ENCODE measurements at regions not wholly inside any gene's neighbourhood (a gene's known extent, or its start where the extent isn't known, plus 50 kb on each side); places are given as distances from the start of the nearest gene placed in this dataset.
"Not testable (repeated sequence)": the region's sequence is repeated elsewhere in the genome, so short reads cannot be mapped to it uniquely, and the experiment has no call there.

- H3K9ac ChIP-seq (ENCODE audit: insufficient read depth in 1 of 2, low read depth in 2 of 2, low read length in 2 of 2); CTCF ChIA-PET (ENCODE audit: low intra/inter-chr PET ratio); H3K4me3 ChIP-seq; H3K79me2 ChIP-seq (ENCODE audit: control insufficient read depth, insufficient read depth, low read length); POLR2A ChIA-PET; BruUV-seq (replicated peaks); H4K20me1 ChIP-seq (replicated peaks; ENCODE audit: control insufficient read depth, insufficient read depth, low read length); H3K9me3 ChIP-seq (replicated peaks; ENCODE audit: control insufficient read depth, insufficient read depth, low read depth, low read length); H3K27me3 ChIP-seq (ENCODE audit: control insufficient read depth in 2 of 2, insufficient read depth in 2 of 2, low read length in 2 of 2); intact Hi-C loops (cut with micrococcal nuclease); H3K9me1 ChIP-seq (ENCODE audit: control insufficient read depth, insufficient read depth, low read length); ATAC-seq; in situ Hi-C loops (cut with MboI); H3K4me2 ChIP-seq (ENCODE audit: insufficient read depth, low read length); DNase-seq (ENCODE audit: extremely low read depth in 1 of 4, low spot score in 3 of 4); H3K4me1 ChIP-seq (replicated peaks in 1 of 2; ENCODE audit: control insufficient read depth in 2 of 2, insufficient read depth in 2 of 2, low read length in 2 of 2); FAIRE-seq; H2AFZ ChIP-seq (ENCODE audit: low read depth, low read length); H3K27ac ChIP-seq (ENCODE audit: extremely low read depth, low read depth, low read length); H3K36me3 ChIP-seq (ENCODE audit: control insufficient read depth, insufficient read depth, low read length): not testable (repeated sequence)
- WGBS (ENCODE audit: insufficient coverage, low coverage, missing lambda C conversion rate), result 0% methylated on average over 1 of the region's 1 CpG
Measured at GRCh38 chr7:34577934-34578333, 80.1 kb upstream of the NPSR1 start.

- H3K36me3 ChIP-seq (ENCODE audit: control insufficient read depth, insufficient read depth, low read length); H3K9ac ChIP-seq (ENCODE audit: insufficient read depth in 1 of 2, low read depth in 2 of 2, low read length in 2 of 2); H3K9me1 ChIP-seq (ENCODE audit: control insufficient read depth, insufficient read depth, low read length); H3K4me3 ChIP-seq; H3K4me2 ChIP-seq (ENCODE audit: insufficient read depth, low read length); CTCF ChIA-PET (ENCODE audit: low intra/inter-chr PET ratio); H4K20me1 ChIP-seq (replicated peaks; ENCODE audit: control insufficient read depth, insufficient read depth, low read length); H2AFZ ChIP-seq (ENCODE audit: low read depth, low read length); H3K4me1 ChIP-seq (replicated peaks in 1 of 2; ENCODE audit: control insufficient read depth in 2 of 2, insufficient read depth in 2 of 2, low read length in 2 of 2); BruUV-seq (replicated peaks); in situ Hi-C loops (cut with MboI); H3K79me2 ChIP-seq (ENCODE audit: control insufficient read depth, insufficient read depth, low read length); H3K9me3 ChIP-seq (replicated peaks; ENCODE audit: control insufficient read depth, insufficient read depth, low read depth, low read length); H3K27me3 ChIP-seq (ENCODE audit: control insufficient read depth in 2 of 2, insufficient read depth in 2 of 2, low read length in 2 of 2); POLR2A ChIA-PET; FAIRE-seq; H3K27ac ChIP-seq (ENCODE audit: extremely low read depth, low read depth, low read length); ATAC-seq; intact Hi-C loops (cut with micrococcal nuclease); DNase-seq (ENCODE audit: extremely low read depth in 1 of 4, low spot score in 3 of 4): not testable (repeated sequence)
- 3% methylated on average over 6 of the region's 6 CpGs for WGBS (ENCODE audit: insufficient coverage, low coverage, missing lambda C conversion rate)
Measured at GRCh38 chr7:34581698-34582097, 76.3 kb upstream of the NPSR1 start.
